AG04449 (cell line): ENCODE measurements at regions not wholly inside any gene's neighbourhood (a gene's known extent, or its start where the extent isn't known, plus 50 kb on each side); places are given as distances from the start of the nearest gene placed in this dataset.

Source experiments
- CTCF ChIA-PET: fragments of 350-600 bp; formaldehyde crosslinking; extraction: SDS; loops from one replicate; lab custom pipeline; 2021; ENCODE audit warnings: antibody characterized with exemption; lab: Yijun Ruan, JAX
- POLR2A ChIA-PET: fragments of 400-600, 350-600 bp; formaldehyde crosslinking; extraction: SDS; loops from one replicate; lab custom pipeline; 2020; ENCODE audit warnings: antibody characterized with exemption, inconsistent platforms; lab: Yijun Ruan, JAX
- DNase-seq: peaks from one replicate; pipeline ENCODE4 v3.0.0-alpha.2; 2010; ENCODE audit warnings: low read depth, low spot score
- H3K4me3 ChIP-seq: 2 replicates; pipeline ENCODE4 v1.5.1; 2011; ENCODE audit warnings: low read depth, mild to moderate bottlenecking, control low read depth, low read length
- TF ChIP-seq, protein P1 (sequence below): IDR thresholded peaks from one replicate; pipeline ENCODE4 v1.5.1; 2011; ENCODE audit warnings: mild to moderate bottlenecking, moderate library complexity, low read length, control low read depth, inconsistent platforms; ENCODE audit not compliant: insufficient read depth; ENCODE audit errors: missing control alignments

DNA sequence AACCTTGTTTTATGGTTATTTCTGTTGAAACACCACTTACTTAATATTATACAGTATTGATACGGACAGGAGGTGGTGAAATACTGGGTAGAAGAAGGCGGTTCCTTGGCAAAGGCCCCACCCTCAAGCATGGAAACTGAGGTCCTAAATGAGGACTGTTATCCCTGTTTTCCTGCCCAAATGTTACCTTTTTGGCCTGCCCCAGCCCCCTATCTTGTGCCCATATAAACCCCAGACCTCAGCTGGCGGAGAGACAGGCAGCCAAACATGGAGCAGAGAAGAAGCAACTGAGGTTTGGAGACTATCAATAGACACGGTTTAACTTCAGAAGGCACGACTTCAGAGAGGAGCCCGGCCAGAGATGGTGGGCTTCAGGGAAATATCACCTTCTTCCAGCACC lies 640.1 kb downstream of the PTPRU start:
- TF ChIP-seq, protein P1, sequence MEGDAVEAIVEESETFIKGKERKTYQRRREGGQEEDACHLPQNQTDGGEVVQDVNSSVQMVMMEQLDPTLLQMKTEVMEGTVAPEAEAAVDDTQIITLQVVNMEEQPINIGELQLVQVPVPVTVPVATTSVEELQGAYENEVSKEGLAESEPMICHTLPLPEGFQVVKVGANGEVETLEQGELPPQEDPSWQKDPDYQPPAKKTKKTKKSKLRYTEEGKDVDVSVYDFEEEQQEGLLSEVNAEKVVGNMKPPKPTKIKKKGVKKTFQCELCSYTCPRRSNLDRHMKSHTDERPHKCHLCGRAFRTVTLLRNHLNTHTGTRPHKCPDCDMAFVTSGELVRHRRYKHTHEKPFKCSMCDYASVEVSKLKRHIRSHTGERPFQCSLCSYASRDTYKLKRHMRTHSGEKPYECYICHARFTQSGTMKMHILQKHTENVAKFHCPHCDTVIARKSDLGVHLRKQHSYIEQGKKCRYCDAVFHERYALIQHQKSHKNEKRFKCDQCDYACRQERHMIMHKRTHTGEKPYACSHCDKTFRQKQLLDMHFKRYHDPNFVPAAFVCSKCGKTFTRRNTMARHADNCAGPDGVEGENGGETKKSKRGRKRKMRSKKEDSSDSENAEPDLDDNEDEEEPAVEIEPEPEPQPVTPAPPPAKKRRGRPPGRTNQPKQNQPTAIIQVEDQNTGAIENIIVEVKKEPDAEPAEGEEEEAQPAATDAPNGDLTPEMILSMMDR, result no peak
- ChIA-PET CTCF (no interaction called here), POLR2A (no interaction called here)
- H3K4me3 ChIP-seq, result no peak overlapping the region
- DNase-seq, result no peak

DNA sequence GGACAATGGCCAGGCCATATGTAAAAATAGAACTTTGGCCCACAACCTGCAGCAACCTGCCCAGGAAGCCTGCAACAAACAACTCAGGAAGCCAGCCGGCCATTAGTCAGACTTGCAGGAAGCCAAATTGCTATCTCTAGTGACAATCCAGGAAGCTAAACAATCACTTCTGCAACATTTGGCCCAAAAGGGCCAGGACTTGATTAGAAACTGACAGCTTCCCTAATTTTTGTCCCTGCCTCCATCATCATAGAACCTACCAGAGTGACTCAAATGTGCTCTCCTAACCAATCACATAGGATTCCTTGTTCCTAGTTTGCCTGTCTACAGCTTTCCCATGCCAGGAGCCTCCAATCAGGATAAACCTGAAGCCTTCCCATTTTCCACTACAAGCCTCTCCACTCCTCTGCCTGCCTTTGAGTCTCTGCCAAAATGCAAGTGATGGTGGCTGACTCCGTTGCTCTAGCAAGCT lies 639.3 kb downstream of the PTPRU start:
- ChIA-PET POLR2A (no interaction called here), CTCF (no interaction called here)
- H3K4me3 ChIP-seq, result no peak overlapping the region
- DNase-seq, result no peak
- TF ChIP-seq, protein P1, result no peak

DNA sequence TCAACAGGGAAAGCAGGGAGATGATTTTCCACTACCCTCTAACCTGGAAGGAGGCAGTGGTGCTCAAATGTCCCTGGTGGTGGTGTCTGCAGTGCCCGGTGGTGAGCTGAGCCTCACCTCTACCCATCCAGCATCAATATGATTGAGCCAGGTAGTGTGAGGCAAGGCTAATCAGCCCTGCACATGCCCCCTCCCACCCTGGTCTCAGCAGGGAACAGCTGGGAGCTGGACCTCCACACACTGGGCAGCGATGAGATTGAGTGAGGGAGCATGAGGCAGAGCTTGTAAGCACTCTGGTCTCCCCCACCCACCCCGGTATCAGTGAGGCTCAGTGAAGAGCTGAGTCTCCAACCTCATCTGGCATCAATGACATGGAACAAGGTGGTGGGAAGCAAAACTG lies 634.3 kb downstream of the PTPRU start:
- ChIA-PET POLR2A (no interaction called here), CTCF (no interaction called here)
- TF ChIP-seq, protein P1, result no peak
- no peak for DNase-seq
- no peak overlapping the region for H3K4me3 ChIP-seq

DNA sequence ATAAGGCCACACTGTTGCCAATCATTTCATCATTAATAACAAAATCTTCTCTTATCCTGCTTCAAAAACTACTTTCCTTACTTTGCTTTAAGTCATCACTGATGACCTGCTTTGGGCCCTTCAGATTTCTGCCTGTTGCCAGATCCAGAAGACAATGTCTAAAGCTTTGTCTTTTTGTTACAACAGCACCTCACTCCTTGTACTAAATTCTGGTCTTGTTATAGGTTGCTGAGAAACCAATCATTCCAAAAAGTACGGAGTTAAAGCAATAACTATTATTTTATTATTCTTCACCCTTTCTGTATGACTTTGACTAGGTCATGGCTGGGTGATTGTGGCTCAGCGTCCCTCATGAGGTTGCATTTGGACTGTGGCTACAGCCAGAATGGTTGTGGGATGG lies 633.5 kb downstream of the PTPRU start:
- TF ChIP-seq, protein P1, result no peak
- CTCF ChIA-PET, result no interaction called here

DNA sequence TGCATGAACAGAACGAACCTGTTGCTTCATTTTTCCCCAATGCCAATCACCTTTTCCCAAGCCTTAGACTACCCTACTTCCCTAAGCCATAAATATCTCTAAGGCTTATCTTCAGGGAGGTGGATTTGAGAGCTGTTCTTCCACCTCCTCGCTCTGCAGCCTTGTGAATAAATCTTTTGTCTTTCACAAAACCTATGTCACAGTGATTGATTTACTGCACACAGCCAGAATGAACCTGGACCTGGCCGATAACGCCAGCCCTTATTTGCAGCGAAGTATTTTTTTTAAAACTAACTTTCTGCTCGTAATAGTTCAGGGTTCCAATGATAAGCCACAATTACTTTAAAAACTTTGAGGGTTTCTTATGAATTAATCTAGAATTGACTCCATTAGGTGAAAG lies 632.6 kb downstream of the PTPRU start:
- H3K4me3 ChIP-seq, result no peak overlapping the region
- ChIA-PET CTCF (no interaction called here), POLR2A (no interaction called here)
- TF ChIP-seq, protein P1, result no peak
- no peak for DNase-seq

More for the DNA sequence above, 633.5 kb downstream of the PTPRU start:
- H3K4me3 ChIP-seq, result no peak overlapping the region
- POLR2A ChIA-PET, result no interaction called here
- DNase-seq, result no peak

DNA sequence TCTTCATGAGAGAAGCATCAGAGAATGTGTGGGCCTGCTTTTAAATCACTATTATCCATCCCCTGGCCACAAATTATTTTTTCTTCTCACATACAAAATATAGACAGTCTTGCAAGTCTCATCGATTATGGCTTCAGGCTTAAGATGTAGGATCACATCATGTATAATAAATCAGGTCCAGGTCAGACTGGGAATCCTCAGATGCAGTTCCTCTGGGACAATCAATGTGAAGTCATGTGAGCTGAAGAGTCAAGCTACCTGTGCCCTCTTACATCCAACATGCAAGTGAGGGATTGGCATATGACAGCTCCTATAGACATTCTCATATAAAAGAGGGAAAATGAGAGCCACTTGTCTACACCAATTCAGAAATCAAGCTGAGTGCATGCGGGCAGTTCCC lies 631.8 kb downstream of the PTPRU start:
- ChIA-PET POLR2A (no interaction called here), CTCF (no interaction called here)
- TF ChIP-seq, protein P1, result no peak

More for the DNA sequence above, 631.8 kb downstream of the PTPRU start:
- no peak for DNase-seq
- no peak overlapping the region for H3K4me3 ChIP-seq
